HepG2 (cell line): ENCODE measurements at regions not wholly inside any gene's neighbourhood (a gene's known extent, or its start where the extent isn't known, plus 50 kb on each side); places are given as distances from the start of the nearest gene placed in this dataset.

Source experiments
- ATAC-seq: fragments of 200-7000 bp; cut with Tn5 transposase; 3 replicates; pipeline ENCODE4 v1.9.1; 2020; ENCODE audit warnings: mild to moderate bottlenecking, moderate library complexity
- BruUV-seq: library from RNA; stranded (reverse); fragments of 400-500 nt; replicated peaks from 2 replicates; lab custom pipeline; 2021; lab: Mats Ljungman, UMichigan
- CTCF ChIA-PET: fragments of 300-600 bp; formaldehyde crosslinking; extraction: SDS; loops from one replicate; lab custom pipeline; 2021; ENCODE audit warnings: low total read pairs, inconsistent platforms, low intra/inter-chr PET ratio; lab: Yijun Ruan, JAX
- POLR2A ChIA-PET: fragments of 350-600 bp; sonication (Branson Sonifier 250); formaldehyde crosslinking; loops from one replicate; lab custom pipeline; 2020; ENCODE audit warnings: antibody characterized with exemption, inconsistent platforms; lab: Yijun Ruan, JAX
- DNase-seq: peaks from one replicate; pipeline ENCODE4 v3.0.0-alpha.2; 2015; ENCODE audit warnings: low spot score
- FAIRE-seq: peaks from 3 replicates; lab custom pipeline; 2011; peaks lifted over from hg19 to GRCh38; lab: Jason Lieb, UNC
- H2AFZ ChIP-seq: one replicate; pipeline ENCODE4 v1.6.1; 2011; ENCODE audit warnings: low read length, inconsistent platforms
- H3K27ac ChIP-seq: fragments of 300-600 bp; 3 replicates; pipeline ENCODE4 v1.8.0; 2011; ENCODE audit warnings: mixed run types, mild to moderate bottlenecking, mixed read lengths, low read length, inconsistent platforms; ENCODE audit not compliant: insufficient read depth; ENCODE audit errors: extremely low read length
- H3K27me3 ChIP-seq, 2 experiments: fragments of 200-600 bp in 1 of 2; 2 replicates in 1 of 2; 3 replicates in 1 of 2; pipeline versions ENCODE4 v1.6.0 to v1.8.0; 2011; ENCODE audit warnings: low read length in 2 of 2, mild to moderate bottlenecking in 2 of 2, moderate library complexity in 2 of 2, inconsistent platforms in 1 of 2; ENCODE audit not compliant: insufficient read depth in 2 of 2, control insufficient read depth in 1 of 2
- H3K36me3 ChIP-seq, 2 experiments: fragments of 200-600 bp in 1 of 2; replicated peaks in 1 of 2; 2 replicates in 1 of 2; 3 replicates in 1 of 2; pipeline versions ENCODE4 v1.5.1 to v1.8.0; 2011; ENCODE audit warnings: low read length in 2 of 2, inconsistent platforms in 1 of 2; ENCODE audit not compliant: insufficient read depth in 2 of 2, control insufficient read depth in 1 of 2
- H3K4me1 ChIP-seq: 2 replicates; pipeline ENCODE4 v1.5.1; 2012; ENCODE audit warnings: low read length, inconsistent platforms; ENCODE audit not compliant: insufficient read depth
- H3K4me2 ChIP-seq: 2 replicates; pipeline ENCODE4 v1.6.0; 2011; ENCODE audit warnings: low read depth, low read length, inconsistent platforms
- H3K4me3 ChIP-seq, 3 experiments: fragments of 200-600 bp in 1 of 3; sonication (generic), shearing (Covaris generic) in 1 of 3; replicated peaks in 1 of 3; 2 replicates each; pipeline ENCODE4 v1.5.1; 2011 to 2016; ENCODE audit warnings: low read length in 3 of 3, inconsistent platforms in 2 of 3, low read depth in 2 of 3, mild to moderate bottlenecking in 2 of 3, control low read depth in 1 of 3, mixed read lengths in 1 of 3; ENCODE audit not compliant: insufficient read depth in 1 of 3
- H3K79me2 ChIP-seq: one replicate; pipeline ENCODE4 v1.6.1; 2011; ENCODE audit warnings: low read length, inconsistent platforms; ENCODE audit not compliant: insufficient read depth
- H3K9ac ChIP-seq: 2 replicates; pipeline ENCODE4 v1.6.0; 2011; ENCODE audit warnings: mild to moderate bottlenecking, low read depth, low read length, inconsistent platforms; ENCODE audit not compliant: insufficient read depth
- H3K9me3 ChIP-seq: 2 replicates; pipeline ENCODE4 v1.5.1; 2012; ENCODE audit warnings: mild to moderate bottlenecking, low read length
- H4K20me1 ChIP-seq: 2 replicates; pipeline ENCODE4 v1.6.0; 2011; ENCODE audit warnings: inconsistent platforms, mild to moderate bottlenecking, low read length, moderate library complexity; ENCODE audit not compliant: insufficient read depth
- NR2C2 ChIP-seq: sonication (generic); formaldehyde crosslinking; IDR thresholded peaks from 2 replicates; pipeline ENCODE4 v1.4.0; 2020; ENCODE audit warnings: missing genetic modification reagents, mild to moderate bottlenecking, moderate library complexity, borderline replicate concordance
- PLRG1 ChIP-seq: fragments of 450-650 bp; conservative IDR thresholded peaks from 2 replicates; pipeline ENCODE4 v1.6.1; 2016
- ZNF570 ChIP-seq: sonication (generic); formaldehyde crosslinking; IDR thresholded peaks from 2 replicates; pipeline ENCODE4 v1.4.0; 2020; ENCODE audit warnings: mild to moderate bottlenecking, missing genetic modification reagents, borderline replicate concordance
- WGBS: methylation state at CpG from one replicate; pipeline ENCODE4 v1.1.6; 2017; ENCODE audit warnings: low lambda C conversion rate; 5-methylcytosine and 5-hydroxymethylcytosine counted together
- in situ Hi-C: cut with HindIII; loops from 2 replicates; pipeline ENCODE4 v1.10.0; 2017; ENCODE audit warnings: low pct_unique_long_range_greater_than_20kb; ENCODE audit not compliant: extremely low pct_ligation_motif_present
- intact Hi-C: fragments of 100-400 bp; cut with micrococcal nuclease; formaldehyde crosslinking; loops from one replicate; pipeline ENCODE4 v1.10.0; 2022; ENCODE audit not compliant: unreplicated experiment
- TF ChIP-seq, protein P1 (sequence below): sonication (generic); formaldehyde crosslinking; IDR thresholded peaks from 2 replicates; pipeline ENCODE4 v1.4.0; 2020; ENCODE audit warnings: missing genetic modification reagents, borderline replicate concordance
- TF ChIP-seq, protein P2 (sequence below), 2 experiments: fragments of 450-650 bp in 1 of 2; sonication (generic) in 1 of 2; formaldehyde crosslinking in 1 of 2; IDR thresholded peaks; 2 replicates each; pipeline versions ENCODE4 v1.6.1 to v1.8.0; 2016 to 2022; ENCODE audit warnings: antibody characterized with exemption in 1 of 2, mild to moderate bottlenecking in 1 of 2, missing genetic modification reagents in 1 of 2

DNA sequence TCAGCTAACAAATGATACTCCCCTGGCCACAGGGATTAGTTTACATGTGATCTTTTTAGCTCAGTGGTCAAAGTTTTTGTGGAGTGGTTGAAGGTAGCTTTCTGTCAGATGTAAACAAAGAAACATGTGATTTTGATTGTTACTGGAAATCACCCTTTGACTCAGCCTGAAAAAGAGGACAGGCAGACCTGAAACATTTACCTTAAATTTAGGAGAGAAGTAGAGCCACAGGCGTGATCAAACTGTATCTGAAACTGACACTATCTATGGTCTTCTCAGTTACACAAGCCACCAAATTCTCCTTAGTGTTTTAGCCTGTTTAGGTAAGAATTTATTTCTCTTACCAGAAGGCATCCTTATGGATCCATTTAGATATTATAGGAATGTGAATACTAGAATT, 136.7 kb downstream of the CBLL2 start (continued):
- TF ChIP-seq, protein P1, sequence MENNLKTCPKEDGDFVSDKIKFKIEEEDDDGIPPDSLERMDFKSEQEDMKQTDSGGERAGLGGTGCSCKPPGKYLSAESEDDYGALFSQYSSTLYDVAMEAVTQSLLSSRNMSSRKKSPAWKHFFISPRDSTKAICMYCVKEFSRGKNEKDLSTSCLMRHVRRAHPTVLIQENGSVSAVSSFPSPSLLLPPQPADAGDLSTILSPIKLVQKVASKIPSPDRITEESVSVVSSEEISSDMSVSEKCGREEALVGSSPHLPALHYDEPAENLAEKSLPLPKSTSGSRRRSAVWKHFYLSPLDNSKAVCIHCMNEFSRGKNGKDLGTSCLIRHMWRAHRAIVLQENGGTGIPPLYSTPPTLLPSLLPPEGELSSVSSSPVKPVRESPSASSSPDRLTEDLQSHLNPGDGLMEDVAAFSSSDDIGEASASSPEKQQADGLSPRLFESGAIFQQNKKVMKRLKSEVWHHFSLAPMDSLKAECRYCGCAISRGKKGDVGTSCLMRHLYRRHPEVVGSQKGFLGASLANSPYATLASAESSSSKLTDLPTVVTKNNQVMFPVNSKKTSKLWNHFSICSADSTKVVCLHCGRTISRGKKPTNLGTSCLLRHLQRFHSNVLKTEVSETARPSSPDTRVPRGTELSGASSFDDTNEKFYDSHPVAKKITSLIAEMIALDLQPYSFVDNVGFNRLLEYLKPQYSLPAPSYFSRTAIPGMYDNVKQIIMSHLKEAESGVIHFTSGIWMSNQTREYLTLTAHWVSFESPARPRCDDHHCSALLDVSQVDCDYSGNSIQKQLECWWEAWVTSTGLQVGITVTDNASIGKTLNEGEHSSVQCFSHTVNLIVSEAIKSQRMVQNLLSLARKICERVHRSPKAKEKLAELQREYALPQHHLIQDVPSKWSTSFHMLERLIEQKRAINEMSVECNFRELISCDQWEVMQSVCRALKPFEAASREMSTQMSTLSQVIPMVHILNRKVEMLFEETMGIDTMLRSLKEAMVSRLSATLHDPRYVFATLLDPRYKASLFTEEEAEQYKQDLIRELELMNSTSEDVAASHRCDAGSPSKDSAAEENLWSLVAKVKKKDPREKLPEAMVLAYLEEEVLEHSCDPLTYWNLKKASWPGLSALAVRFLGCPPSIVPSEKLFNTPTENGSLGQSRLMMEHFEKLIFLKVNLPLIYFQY (CRISPR knock-in tag) = no peak

DNA sequence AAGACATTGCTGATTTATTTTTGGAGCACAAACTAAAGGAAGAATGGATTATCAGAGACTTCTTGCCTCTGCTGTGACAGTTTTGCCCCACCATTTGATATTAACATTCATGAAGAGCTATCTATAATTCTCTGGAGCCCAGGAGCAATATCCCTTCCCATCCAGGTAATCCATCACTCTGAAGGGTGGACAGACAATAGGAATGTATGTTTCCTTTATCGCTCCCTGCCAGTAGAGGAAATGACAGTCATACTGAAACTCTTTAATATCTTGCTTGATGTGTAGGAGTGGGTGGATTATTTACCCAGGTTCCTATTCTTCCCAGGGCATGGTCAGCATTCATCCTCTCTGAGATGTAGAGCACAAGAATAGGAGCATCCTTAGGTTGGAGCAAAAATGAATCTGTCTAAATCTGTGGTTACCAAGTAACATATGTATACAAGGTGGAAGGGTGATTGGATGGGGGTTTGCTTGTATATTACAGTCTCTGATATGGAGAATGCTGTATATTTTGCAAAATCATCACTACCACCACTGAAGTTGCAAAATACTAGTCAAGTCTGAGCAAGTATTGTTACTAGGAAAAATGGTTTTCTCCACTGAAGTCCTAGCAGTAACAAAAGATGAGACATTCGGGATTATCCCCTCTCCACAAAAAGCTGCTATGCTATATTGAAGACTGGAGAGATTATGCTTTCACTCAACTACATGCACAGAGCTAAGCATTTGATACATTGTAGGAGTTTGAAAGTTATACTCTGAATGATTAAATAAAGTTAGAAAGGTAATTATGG, 151.6 kb downstream of the CBLL2 start:
- H3K4me3 ChIP-seq = no peak overlapping the region
- intact Hi-C loops (no loop called here), in situ Hi-C loops (no loop called here)
- no peak overlapping the region for H2AFZ ChIP-seq
- no peak overlapping the region for H3K9ac ChIP-seq
- ChIA-PET POLR2A (no interaction called here), CTCF (no interaction called here)
- no peak for ATAC-seq
- no peaks in the 10 kb centered on the region for H4K20me1 ChIP-seq
- H3K79me2 ChIP-seq = no peaks in the 10 kb centered on the region
- no peak for DNase-seq
- no peaks in the 10 kb centered on the region for H3K9me3 ChIP-seq
- no peak overlapping the region for H3K4me2 ChIP-seq
- no peak overlapping the region for H3K27ac ChIP-seq
- no peak for FAIRE-seq
- H3K4me1 ChIP-seq = no peaks in the 10 kb centered on the region
- no peaks in the 10 kb centered on the region for H3K27me3 ChIP-seq
- 4% methylated on average over 2 of the region's 2 CpGs for WGBS
- TF ChIP-seq ZNF570 (CRISPR knock-in tag) (no peak), PLRG1 (no peak), NR2C2 (CRISPR knock-in tag) (no peak)
- TF ChIP-seq, protein P2, sequence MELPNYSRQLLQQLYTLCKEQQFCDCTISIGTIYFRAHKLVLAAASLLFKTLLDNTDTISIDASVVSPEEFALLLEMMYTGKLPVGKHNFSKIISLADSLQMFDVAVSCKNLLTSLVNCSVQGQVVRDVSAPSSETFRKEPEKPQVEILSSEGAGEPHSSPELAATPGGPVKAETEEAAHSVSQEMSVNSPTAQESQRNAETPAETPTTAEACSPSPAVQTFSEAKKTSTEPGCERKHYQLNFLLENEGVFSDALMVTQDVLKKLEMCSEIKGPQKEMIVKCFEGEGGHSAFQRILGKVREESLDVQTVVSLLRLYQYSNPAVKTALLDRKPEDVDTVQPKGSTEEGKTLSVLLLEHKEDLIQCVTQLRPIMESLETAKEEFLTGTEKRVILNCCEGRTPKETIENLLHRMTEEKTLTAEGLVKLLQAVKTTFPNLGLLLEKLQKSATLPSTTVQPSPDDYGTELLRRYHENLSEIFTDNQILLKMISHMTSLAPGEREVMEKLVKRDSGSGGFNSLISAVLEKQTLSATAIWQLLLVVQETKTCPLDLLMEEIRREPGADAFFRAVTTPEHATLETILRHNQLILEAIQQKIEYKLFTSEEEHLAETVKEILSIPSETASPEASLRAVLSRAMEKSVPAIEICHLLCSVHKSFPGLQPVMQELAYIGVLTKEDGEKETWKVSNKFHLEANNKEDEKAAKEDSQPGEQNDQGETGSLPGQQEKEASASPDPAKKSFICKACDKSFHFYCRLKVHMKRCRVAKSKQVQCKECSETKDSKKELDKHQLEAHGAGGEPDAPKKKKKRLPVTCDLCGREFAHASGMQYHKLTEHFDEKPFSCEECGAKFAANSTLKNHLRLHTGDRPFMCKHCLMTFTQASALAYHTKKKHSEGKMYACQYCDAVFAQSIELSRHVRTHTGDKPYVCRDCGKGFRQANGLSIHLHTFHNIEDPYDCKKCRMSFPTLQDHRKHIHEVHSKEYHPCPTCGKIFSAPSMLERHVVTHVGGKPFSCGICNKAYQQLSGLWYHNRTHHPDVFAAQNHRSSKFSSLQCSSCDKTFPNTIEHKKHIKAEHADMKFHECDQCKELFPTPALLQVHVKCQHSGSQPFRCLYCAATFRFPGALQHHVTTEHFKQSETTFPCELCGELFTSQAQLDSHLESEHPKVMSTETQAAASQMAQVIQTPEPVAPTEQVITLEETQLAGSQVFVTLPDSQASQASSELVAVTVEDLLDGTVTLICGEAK (IDR thresholded peaks at IDR 0.05) = no peak
- TF ChIP-seq, protein P2 (CRISPR knock-in tag; IDR thresholded peaks at IDR 0.05) = no peak
- H3K36me3 ChIP-seq = no peaks in the 10 kb centered on the region
- no TSS peak for BruUV-seq
